Nephron progenitor cell (in vitro differentiated cells): ENCODE measurements at regions not wholly inside any gene's neighbourhood (a gene's known extent, or its start where the extent isn't known, plus 50 kb on each side); places are given as distances from the start of the nearest gene placed in this dataset.
A peak's percentile ranks its signal among the peaks of the same experiment; 100 is the strongest.

Experiments used
- DNase-seq: peaks from one replicate; pipeline ENCODE4 v3.0.0; 2021
- H3K27ac Mint-ChIP-seq: 2 replicates; pipeline ENCODE4 v1.8.0; 2021; ENCODE audit warnings: mild to moderate bottlenecking, moderate library complexity, mixed read lengths
- H3K27me3 Mint-ChIP-seq: 2 replicates; pipeline ENCODE4 v1.8.0; 2021; ENCODE audit warnings: mild to moderate bottlenecking, low read depth, mixed read lengths; ENCODE audit not compliant: poor library complexity
- H3K36me3 Mint-ChIP-seq: 2 replicates; pipeline ENCODE4 v1.8.0; 2021; ENCODE audit warnings: low read depth, mixed read lengths
- H3K4me1 Mint-ChIP-seq: 2 replicates; pipeline ENCODE4 v1.8.0; 2021; ENCODE audit warnings: mixed read lengths
- H3K4me3 Mint-ChIP-seq: 2 replicates; pipeline ENCODE4 v1.8.0; 2021; ENCODE audit warnings: mild to moderate bottlenecking, moderate library complexity, mixed read lengths
- H3K9me3 Mint-ChIP-seq: 2 replicates; pipeline ENCODE4 v1.8.0; 2021; ENCODE audit warnings: mild to moderate bottlenecking, moderate library complexity, mixed read lengths
- TF ChIP-seq, protein P1 (sequence below): fragments of 200-600 bp; sonication (generic); IDR thresholded peaks from 2 replicates; pipeline ENCODE4 v1.5.0; 2021; ENCODE audit warnings: antibody characterized with exemption

GRCh38 chr16:17784073-17784472, 313.3 kb upstream of the XYLT1 start:
- Mint-ChIP-seq H3K27ac (no peak overlapping the region), H3K4me1 (no peaks in the 10 kb centered on the region), H3K27me3 (peaks cover 3% of the 10 kb centered on the region), H3K36me3 (no peaks in the 10 kb centered on the region), H3K4me3 (no peak overlapping the region), H3K9me3 (no peaks in the 10 kb centered on the region)
- DNase-seq, result peak; percentile 52
- TF ChIP-seq, protein P1, sequence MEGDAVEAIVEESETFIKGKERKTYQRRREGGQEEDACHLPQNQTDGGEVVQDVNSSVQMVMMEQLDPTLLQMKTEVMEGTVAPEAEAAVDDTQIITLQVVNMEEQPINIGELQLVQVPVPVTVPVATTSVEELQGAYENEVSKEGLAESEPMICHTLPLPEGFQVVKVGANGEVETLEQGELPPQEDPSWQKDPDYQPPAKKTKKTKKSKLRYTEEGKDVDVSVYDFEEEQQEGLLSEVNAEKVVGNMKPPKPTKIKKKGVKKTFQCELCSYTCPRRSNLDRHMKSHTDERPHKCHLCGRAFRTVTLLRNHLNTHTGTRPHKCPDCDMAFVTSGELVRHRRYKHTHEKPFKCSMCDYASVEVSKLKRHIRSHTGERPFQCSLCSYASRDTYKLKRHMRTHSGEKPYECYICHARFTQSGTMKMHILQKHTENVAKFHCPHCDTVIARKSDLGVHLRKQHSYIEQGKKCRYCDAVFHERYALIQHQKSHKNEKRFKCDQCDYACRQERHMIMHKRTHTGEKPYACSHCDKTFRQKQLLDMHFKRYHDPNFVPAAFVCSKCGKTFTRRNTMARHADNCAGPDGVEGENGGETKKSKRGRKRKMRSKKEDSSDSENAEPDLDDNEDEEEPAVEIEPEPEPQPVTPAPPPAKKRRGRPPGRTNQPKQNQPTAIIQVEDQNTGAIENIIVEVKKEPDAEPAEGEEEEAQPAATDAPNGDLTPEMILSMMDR, result no peak

DNA sequence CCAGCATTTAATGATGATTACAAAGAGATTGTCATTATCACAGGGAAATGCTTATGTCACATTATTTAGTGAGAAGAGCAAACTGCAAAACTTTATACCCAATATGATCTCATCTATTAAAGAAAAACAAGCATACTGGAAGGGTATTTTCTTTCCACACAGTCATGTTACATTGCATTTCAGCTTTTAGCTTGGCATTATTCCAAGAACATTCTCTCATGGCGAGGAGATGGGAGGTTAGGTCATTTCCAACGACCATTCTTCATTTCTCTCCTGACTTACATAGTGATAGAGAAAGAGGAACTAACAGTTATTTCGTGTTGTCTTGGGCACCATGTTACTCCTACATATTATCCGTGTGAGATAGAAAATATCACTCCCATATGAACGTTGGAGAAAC, 309.4 kb upstream of the XYLT1 start:
- Mint-ChIP-seq H3K9me3 (no peaks in the 10 kb centered on the region), H3K4me3 (no peak overlapping the region), H3K27ac (no peak overlapping the region), H3K27me3 (peaks cover 6% of the 10 kb centered on the region), H3K36me3 (no peaks in the 10 kb centered on the region), H3K4me1 (peaks cover 7% of the 10 kb centered on the region)
- TF ChIP-seq, protein P1, result no peak
- no peak for DNase-seq

DNA sequence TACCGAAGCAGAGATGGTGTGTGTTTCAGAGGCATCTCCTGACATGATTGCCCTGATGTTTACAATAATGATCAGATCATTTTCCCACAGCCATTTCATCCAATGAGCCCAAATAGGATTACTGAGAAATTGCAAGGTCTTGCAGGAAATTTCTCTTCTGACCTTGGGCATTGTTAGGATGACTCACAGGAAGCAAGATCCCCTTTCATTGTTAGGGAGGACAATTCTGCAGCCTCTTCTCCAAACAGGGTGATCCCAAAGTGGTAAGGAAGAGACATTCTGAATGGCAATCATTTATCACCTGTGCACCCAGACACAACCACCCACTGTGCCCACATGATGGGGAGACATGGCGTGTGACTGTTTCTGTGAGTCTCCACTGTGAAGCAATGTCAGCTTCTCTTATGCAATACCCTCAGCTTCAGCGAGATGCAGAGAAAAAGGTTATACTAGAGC, 306.7 kb upstream of the XYLT1 start:
- no peak overlapping the region for H3K27ac Mint-ChIP-seq
- no peak overlapping the region for H3K4me3 Mint-ChIP-seq
- H3K27me3 Mint-ChIP-seq, result peaks cover 3% of the 10 kb centered on the region
- no peaks in the 10 kb centered on the region for H3K36me3 Mint-ChIP-seq
- TF ChIP-seq, protein P1, result no peak
- no peak for DNase-seq
- peaks cover 7% of the 10 kb centered on the region for H3K4me1 Mint-ChIP-seq
- no peaks in the 10 kb centered on the region for H3K9me3 Mint-ChIP-seq

GRCh38 chr16:17776888-17777287, 306.1 kb upstream of the XYLT1 start:
- Mint-ChIP-seq H3K4me1 (peaks cover 12% of the 10 kb centered on the region), H3K9me3 (no peaks in the 10 kb centered on the region), H3K27me3 (peaks cover 3% of the 10 kb centered on the region), H3K27ac (no peak overlapping the region), H3K4me3 (no peak overlapping the region), H3K36me3 (no peaks in the 10 kb centered on the region)
- no peak for DNase-seq
- TF ChIP-seq, protein P1, result no peak

GRCh38 chr16:17776465-17776864, 305.7 kb upstream of the XYLT1 start:
- H3K4me3 Mint-ChIP-seq, result no peak overlapping the region
- DNase-seq, result no peak

GRCh38 chr16:17775061-17775460, 304.3 kb upstream of the XYLT1 start:
- Mint-ChIP-seq H3K4me1 (peaks cover 12% of the 10 kb centered on the region), H3K27me3 (peaks cover 9% of the 10 kb centered on the region), H3K9me3 (peaks cover 2% of the 10 kb centered on the region), H3K36me3 (no peaks in the 10 kb centered on the region), H3K4me3 (no peak overlapping the region), H3K27ac (no peak overlapping the region)
- no peak for DNase-seq
- TF ChIP-seq, protein P1, result no peak

More at GRCh38 chr16:17776465-17776864, 305.7 kb upstream of the XYLT1 start:
- Mint-ChIP-seq H3K4me1 (peaks cover 12% of the 10 kb centered on the region), H3K36me3 (no peaks in the 10 kb centered on the region), H3K27ac (no peak overlapping the region), H3K9me3 (no peaks in the 10 kb centered on the region), H3K27me3 (peaks cover 3% of the 10 kb centered on the region)
- TF ChIP-seq, protein P1, result no peak
